ENCODE measurements at regions not wholly inside any gene's neighbourhood (a gene's known extent, or its start where the extent isn't known, plus 50 kb on each side); places are given as distances from the start of the nearest gene placed in this dataset.

GRCh38 chr12:127077262-127078045 is 1189.5 kb upstream of the TMEM132C start:
- DNase-seq, result no peak

GRCh38 chr12:127078577-127079350 is 1188.2 kb upstream of the TMEM132C start:
- DNase-seq, result no peak

DNA sequence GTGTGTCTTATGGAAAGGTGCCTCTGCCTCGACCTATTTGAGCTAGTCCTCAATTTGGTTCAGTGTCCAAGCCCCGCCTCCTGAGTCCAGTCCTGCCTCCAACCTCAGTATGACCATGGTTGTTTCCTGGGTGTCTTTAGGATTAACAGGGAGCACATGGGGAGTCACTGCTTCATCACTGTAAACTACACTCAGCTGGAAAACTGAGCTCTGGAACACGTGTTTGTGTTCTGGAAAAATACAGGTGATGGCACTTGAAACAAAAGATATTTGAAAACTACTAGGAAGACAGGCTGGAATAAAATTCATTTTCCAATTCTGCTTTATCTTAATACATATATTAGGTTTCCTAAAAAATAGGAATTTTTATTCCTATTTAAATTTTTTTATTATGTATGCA is 1187.3 kb upstream of the TMEM132C start:
- DNase-seq, result no peak

GRCh38 chr12:127081058-127081457 is 1185.9 kb upstream of the TMEM132C start:
- DNase-seq, result no peak

DNA sequence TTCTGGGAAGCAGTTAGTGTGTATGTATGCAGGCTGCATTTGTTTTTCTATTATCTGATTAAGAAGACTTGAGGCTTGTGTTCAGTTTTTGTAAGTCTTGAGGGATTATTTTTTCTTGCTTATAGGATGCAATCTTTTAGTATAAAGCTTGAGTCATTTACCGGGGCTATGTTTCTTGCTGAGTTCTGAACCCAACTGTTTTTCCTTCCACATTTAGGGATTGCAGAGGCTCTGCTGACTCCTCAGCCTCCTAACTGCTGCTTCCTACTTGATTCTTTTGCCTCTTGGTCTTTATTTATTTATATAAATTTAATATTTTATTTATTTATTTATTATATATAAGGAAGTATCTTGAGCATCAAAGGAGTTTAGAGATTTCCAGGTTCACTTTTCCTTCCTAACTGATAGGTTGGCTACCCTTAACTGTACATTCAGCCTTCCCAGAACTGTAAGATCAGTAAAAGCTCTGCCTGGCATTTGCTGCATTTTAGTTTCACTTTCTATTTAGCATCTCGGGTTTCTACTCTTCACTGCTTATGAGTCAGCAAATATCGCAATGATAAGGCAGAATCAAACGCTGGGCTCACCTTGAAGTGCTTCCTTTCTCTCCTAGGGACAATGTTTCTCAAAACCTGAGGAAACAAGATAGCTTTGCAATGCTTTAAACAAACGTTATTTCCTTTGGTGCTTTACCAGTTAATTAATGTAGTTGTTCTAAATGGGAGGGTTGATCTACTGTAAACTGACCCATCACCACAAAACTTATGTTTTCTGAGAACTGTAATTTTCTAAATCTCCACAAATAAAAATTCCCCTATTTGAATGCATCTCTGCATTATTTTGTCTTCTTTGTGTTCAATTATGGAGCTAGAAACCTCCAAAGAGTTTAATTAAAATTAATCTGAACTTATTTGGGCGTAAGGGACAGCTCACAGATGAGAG is 1183.7 kb upstream of the TMEM132C start:
- DNase-seq, result no peak

GRCh38 chr12:127101076-127101475 is 1165.9 kb upstream of the TMEM132C start:
- DNase-seq, result no peak

- DNase-seq, result no peak
These were observed 1160.9 kb upstream of the TMEM132C start for GRCh38 chr12:127106041-127106440.

DNA sequence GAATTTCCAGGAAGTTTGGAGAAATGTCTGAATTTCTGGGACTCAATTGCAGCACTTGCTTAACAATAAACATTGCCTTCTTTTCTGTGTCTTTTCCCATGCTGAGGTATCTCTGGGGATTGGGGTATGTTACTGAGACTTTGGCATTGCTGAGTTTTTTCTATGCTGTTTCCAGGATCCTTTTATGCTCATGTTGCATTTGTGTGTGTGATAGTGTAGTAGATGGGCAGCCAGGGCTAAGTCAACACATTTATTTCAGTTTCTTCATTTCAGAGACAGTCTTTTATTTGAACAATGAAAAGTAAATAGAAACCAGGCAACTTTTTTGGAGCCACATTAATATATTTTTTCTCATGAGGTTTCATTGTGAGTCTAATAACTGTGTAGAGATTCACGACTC is 1160.3 kb upstream of the TMEM132C start:
- DNase-seq, result no peak

GRCh38 chr12:127107744-127108143 is 1159.2 kb upstream of the TMEM132C start:
- no peak for DNase-seq

DNA sequence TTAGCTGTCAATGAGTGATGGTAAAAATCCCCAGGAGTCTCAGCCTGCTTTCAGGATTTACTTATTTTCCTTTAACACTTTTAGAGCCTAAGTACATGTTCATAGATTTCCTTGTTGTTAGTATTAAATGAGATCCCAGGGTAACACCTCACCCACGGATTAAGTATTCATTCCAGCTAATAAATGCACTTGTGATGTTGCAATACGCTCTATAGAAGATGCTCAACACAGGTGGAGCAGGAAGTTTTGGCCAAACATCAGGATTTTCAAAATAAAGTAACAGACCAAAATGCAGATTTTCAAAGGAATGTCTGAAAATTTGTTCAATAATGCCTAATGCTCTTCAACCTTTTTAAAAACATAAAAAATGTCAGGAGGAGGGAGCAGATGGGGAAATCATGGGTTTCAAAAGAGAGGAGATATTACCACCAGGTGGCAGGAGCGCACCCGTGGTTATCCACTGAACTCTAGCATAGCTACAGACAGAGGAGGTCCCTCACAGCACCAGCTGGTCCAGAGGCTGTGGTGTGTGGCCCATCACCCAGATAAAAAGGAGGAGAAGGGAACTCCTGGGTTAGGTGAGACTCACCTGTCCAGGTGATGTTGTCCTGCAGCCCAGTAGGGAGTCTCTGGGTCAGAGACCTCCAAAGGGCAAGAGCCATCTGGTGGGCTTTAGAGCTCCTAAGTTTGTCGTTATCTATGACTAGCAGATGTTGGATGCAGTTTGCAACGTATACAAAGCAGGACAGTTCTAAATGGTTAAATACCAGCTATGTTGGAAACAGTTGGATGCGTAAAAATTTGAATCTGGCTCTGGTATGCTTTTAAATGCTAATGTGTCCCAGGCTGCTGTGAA is 1158.4 kb upstream of the TMEM132C start:
- DNase-seq, result peak; percentile 8 to 31

DNA sequence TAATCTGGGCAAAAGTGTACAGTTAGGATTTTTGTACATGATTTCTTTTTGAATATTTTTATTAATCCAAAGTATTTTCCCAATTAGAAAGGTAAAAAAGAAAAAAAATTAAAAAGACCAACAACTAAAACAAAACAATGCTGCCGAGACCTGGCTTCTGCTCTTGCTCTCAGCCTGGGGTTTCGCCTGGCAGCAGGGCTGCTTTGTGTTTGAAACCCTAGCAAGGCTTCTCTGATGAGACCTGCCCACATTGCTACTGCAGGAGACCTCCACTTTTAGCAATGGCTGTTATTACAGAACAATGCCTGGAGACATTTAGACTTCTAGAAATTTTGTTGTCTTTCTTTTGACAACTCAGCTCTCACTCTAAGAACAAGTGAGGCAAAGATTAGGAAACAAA is 1153.0 kb upstream of the TMEM132C start:
- DNase-seq, result no peak

DNA sequence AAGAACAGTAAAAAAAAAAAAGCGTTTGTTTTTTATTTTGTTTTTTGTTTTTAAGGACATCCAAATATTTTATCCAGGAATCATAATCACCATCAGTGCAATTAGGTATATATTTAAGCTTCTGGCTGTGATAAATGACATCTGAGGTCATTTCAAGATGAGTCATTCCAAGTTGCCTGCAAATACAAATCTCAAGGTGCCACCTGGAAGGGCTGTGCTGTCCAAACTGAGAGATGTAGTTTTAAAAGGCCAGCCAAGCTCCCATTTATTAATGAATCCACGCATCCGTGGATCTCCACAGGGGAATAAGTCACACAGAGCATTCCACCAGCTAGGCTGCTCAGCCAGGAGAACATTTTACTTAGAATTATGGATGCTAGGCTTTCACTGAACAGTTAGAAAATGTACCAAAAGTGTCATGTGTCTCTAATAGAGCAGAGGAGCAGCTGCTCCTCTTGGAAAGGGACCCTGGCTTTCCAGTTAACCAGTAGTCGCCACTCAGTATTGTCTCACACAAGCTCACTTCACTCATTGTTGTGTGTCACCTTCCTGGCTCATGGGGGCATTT is 1151.4 kb upstream of the TMEM132C start:
- DNase-seq, result no peak

DNA sequence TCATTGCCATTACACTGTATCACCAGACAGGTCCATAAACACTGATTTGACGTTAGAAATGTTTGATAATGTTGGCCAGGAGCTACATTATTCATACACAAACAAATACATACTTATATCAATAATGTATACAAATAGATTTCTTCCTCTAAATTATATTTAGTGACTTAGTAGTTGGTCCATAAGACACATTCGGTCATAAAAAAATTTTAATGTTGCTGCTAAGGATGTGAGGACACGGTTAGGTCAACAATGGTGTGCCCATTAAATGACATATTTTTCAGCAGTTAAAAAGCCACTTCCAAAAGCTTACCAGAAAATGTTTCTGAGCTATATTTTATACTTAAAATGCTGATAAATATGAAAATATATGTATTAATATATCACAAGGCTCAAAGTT is 1148.7 kb upstream of the TMEM132C start:
- DNase-seq, result no peak

DNA sequence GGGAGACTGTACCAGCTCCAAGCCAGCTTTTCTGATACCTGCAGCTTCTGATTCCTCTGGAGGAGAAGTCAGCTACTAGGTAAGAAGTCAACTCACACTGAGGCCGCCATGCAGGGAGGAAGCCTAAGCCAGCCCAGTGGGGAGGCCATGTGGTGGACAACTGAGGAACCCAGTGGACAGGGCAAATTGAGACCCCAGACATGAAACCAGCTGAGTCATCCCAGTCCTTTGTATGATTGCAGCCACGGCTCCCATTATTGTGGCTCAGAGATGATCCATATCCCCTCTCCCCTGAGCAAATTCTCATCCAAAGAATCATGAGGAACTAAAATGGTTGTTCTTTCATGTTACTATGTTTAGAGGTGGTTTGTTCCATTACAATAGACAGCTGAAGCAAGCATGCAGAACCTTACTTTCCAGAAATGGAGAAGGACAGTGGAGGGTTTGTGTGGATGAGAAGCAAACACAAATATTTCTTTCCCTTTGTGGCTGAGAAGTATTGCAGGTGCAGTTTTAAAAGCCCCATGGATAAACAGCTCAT is 1147.3 kb upstream of the TMEM132C start:
- DNase-seq, result no peak

GRCh38 chr12:127120851-127121250 is 1146.1 kb upstream of the TMEM132C start:
- no peak for DNase-seq

DNA sequence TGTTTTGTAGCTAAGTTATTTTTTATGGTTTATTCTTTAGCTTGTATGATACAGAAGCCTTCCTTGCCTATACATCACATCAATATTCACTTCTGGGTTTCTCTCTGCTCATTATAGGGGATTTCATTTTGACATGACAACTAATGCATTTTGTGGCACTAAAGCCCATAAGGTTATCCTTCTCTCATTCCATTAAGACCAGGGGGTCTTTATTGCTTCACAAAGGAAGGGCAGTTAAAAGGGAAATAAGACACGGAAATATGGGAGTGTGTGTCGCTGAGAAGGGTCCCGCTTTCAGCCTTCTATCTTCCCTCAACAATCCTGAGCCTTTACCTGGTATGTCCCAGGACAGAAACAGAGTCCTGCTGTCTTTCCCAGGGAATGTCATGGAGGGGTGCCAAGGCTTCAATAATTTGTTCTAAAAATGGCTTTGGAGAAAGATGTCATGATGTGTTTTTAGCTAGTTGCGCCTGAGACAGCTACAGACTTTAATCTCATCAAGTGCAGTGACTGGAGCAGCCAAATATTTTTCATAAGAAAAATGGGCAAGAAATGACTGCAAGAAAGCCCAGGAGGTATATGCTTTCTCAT is 1145.4 kb upstream of the TMEM132C start:
- no peak for DNase-seq

DNA sequence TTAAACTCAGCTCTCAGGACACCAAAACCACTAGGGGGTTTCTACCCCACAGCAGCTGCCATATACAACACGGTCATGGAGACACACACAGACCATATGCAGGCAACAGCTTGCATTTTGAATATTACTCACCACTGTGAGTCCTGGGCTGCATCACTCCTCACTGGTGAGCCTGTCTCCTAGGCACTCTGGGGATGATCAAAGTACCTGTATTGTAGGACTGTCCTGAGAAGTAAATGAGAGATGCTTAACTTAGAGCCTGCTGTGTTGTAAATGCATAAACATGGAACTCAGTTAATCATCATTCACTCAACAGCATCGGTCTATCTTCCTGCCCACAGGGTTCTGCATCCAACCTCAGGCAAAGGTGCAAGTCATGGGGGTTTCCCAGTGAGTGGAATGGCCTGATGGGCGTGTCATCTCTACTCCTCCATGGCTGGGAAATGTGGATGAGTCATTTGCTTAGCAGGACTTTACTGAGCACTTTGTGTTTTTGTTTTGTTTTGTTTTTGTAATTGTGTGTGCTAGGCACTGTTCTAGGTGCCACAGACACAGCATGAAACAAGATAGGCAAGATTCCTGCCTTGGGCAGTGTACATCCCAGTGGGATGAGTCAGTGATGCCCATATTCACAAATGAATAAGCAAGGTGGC is 1141.2 kb upstream of the TMEM132C start:
- peak in 1 of 2 experiments; percentile 6 for DNase-seq

GRCh38 chr12:127126260-127126628 is 1140.7 kb upstream of the TMEM132C start:
- no peak for DNase-seq

DNA sequence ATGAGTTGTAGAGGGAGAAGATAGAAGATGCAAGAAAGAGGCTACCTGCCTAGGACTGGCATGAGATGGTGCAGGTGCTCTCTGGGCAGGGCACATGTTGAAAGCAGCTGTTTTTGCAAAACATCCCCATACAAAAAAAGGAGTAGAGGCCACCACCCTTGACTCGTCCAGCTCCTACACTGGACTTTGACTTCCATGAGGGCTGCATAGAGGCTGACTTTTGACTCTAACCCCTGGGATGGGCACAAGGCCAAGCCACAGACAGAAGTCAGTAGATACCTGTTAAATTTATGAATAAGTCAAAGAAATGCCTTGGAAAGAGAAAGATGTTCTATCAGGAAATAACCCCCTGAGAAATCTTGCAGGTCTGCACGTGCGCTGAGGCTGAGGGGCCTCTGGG is 1139.1 kb upstream of the TMEM132C start:
- no peak for DNase-seq

GRCh38 chr12:127130506-127131124 is 1136.4 kb upstream of the TMEM132C start:
- no peak for DNase-seq

Measured in activated CD4-positive, alpha-beta T cell treated with anti-CD3 and anti-CD28 coated beads, Interleukin-2, amount 50 U/mL, for 4 hours (primary cell).